HG02678 (cell line): ENCODE measurements at regions not wholly inside any gene's neighbourhood (a gene's known extent, or its start where the extent isn't known, plus 50 kb on each side); places are given as distances from the start of the nearest gene placed in this dataset.
"Not testable (repeated sequence)": the region's sequence is repeated elsewhere in the genome, so short reads cannot be mapped to it uniquely, and the experiment has no call there.

ENCODE experiments used
- ATAC-seq: cut with Tn5 transposase; IDR thresholded peaks from one replicate; pipeline ENCODE4 v1.9.1; 2021; ENCODE audit warnings: mild to moderate bottlenecking, moderate library complexity; ENCODE audit not compliant: unreplicated experiment

DNA sequence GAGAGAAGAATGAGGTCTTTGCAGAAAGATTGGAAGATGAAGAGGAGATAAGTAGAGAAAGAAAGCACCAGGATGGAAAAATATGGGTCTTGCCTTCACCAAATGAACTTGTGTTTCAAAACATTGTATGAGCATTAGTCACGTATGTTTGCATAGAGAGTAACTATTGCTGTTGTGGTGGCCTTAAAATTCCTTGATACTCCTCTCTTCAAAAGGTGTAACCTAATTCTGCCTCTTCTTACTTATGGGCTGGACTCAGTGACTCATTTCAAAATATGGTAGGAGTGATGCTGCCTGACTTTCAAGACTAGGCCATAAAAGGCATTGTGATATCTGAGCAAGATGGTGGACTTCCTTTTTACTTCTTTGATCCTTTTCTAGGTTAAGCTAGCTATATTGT is 228.7 kb upstream of the ZNF385D start:
- no peak for ATAC-seq

GRCh38 chr3:21989341-21990042 is 238.5 kb upstream of the ZNF385D start:
- ATAC-seq = no peak

DNA sequence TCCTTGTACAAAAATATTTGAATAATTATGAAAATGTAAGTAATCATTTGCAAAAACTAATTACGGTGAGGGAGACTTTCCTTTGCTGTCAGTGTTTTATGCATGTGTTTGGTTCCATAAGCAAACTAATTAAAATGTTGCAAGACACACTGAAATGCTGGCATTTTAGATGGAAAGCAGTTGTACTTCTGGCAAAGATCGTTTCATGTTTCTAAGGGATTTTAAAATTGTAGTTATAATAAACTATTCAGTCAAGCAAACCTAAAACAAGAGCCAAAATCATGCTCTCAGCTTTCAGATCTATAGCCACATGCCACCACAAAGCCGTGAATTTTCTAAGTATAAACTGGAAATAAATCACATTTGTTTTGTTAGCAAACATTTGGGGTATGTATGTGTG is 240.1 kb upstream of the ZNF385D start:
- ATAC-seq = no peak

GRCh38 chr3:21995079-21995607 is 244.1 kb upstream of the ZNF385D start:
- ATAC-seq = no peak

DNA sequence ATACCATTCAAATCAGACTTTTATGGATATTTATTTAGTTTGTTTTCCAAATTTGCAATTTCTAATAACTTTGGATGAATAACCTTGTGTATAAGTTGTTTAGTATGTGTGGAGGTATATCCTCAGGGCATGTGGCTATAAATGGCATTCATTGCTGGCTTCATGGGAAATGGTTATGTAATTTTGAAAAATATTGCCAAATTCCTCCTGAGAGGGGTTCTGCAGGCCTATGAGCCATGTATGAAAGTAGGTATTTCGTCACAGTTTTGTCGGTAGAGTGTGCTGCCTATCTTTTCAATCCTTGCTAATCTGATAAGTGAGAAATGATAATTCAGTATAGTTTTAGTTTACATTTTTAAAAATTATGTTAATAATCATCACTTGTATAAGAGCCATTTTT is 256.4 kb upstream of the ZNF385D start:
- no peak for ATAC-seq

- ATAC-seq = no peak
These were observed 260.0 kb upstream of the ZNF385D start for GRCh38 chr3:22010997-22011396.

- no peak for ATAC-seq
These were observed 261.5 kb upstream of the ZNF385D start for GRCh38 chr3:22012471-22012870.

- ATAC-seq = no peak
These were observed 262.6 kb upstream of the ZNF385D start for GRCh38 chr3:22013641-22014040.

DNA sequence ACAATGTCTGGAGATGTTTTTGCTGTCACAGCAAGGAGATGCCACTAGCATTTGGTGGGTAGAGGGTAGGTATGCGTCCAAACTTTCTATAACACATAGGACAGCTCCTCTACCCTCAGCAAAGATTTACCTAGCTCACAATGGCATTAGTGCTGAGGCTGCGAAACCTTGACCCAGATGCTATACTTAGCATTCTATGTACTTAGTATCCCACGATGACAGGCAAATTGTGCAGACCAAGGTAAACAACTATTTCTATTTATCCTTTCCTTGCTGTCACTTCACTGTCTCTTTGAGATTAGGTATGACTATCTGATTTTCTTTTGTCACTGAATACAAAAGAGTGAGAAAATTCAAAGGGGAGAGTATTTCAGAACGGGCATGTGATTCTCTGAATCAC is 265.2 kb upstream of the ZNF385D start:
- ATAC-seq = no peak

- ATAC-seq = not testable (repeated sequence)
These were observed 273.6 kb upstream of the ZNF385D start for GRCh38 chr3:22024638-22025037.

DNA sequence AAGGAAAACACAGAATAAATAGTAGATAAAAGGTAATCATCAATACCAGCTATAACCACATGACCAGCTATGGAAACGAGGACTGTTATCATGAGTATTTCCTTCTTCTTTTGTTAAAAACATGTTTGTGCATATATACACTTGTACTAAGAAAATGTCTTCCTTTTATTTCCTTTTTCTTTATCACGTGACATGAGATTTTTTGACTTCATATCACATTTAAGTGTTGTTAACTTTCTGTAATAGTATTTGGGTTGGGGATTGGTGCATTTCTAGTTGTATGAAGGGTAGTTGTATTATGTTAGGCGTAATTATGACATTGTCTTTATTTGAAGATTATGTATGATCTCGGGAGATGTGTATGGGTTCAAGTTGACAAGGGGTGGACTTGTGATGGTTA is 278.5 kb upstream of the ZNF385D start:
- no peak for ATAC-seq

DNA sequence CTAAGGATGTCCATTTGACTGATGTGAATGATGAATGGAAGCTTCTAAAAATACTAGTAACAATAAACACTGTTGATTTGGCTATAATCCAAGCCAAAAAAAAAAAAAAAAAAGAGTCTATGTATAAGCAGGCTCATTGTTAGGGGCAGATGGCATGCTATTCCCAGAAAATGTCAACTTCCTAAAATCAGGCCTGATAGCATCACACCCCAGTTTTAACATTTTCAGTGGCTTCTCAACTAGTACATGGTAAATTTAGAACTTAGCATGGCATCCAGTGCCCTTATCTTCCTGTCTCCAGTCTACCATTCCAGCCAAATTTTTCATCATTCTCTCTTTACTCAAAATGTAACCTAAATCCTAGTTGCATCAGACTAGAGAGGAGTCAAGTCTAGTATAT is 288.2 kb upstream of the ZNF385D start:
- ATAC-seq = no peak

GRCh38 chr3:22040150-22040549 is 289.1 kb upstream of the ZNF385D start:
- no peak for ATAC-seq

DNA sequence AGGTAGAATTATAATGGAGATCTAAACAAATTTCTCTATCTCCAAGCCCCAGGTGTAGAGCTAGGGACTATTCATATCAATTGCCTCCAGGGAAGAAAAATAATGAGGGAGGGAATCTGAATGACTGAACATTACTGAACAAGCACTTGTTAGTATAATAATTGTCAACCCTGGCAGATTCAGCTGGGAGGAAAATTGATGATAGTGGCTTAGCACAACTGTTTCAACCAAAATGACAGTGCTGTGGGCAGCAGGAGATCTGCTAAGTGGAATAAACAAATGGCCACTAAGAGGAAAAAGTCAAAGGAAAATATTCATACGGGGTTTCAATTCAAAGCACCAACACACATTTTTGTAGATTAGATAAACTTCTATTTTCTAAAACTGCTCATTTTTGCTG is 294.9 kb upstream of the ZNF385D start:
- ATAC-seq = no peak

DNA sequence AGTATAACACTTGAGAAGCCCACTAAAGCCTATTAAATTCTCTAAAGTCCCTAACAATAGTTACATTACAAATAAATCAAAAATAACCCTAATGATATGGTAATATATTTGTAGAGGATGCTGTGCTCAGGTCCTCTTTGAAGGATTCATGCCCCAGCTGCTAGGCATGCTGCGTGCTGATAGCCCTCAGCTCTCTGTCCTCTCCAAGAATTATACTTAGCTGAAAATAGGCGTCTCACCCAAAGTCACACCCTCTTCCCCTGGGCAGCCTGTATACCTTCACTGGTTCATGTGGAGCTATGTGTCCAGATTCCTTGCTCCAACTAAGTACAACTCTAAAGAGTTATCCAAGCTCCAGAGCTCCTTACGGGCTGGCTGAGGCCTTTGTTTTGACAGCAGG is 312.5 kb upstream of the ZNF385D start:
- no peak for ATAC-seq

DNA sequence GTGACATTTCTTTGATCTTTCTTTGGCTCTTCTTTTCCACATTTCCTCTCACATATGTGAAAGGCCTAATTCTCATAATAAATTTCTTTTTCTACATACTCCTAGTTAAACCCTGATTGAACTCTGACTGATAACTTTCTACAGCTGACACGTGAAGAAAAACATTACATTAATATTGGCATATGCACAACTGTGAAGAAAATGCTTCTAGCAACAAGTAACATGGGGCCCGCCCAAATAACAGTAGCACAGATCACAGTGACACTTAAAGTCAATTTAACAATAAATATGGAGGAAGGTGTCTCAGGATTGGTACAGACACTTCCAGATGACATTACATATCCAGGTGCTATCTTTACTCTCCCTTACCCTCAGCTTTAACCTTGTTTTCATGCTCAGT is 317.6 kb upstream of the ZNF385D start:
- ATAC-seq = no peak

DNA sequence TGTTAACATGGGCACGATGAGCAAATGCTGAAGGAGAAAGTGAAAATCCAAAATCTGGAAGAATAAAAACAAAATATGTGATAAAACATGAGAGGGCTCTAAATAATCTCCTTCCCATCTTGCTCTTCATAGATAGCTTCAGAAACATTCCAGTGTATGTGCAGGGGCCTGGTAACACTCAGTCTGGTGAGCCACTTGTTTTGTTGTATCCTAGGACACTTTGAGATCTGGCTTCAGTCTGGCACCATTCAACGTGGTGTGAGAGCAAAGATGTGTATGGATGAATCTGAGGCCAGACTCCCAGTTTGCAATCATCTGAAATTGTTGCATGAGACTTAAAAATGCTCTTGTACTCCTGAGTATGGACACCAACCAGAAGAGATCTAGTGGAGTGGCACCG is 337.2 kb upstream of the ZNF385D start:
- ATAC-seq = no peak

GRCh38 chr3:22089284-22089683 is 338.3 kb upstream of the ZNF385D start:
- ATAC-seq = peak; percentile 92

GRCh38 chr3:22091329-22091728 is 340.3 kb upstream of the ZNF385D start:
- no peak for ATAC-seq

GRCh38 chr3:22098021-22098420 is 347.0 kb upstream of the ZNF385D start:
- no peak for ATAC-seq

DNA sequence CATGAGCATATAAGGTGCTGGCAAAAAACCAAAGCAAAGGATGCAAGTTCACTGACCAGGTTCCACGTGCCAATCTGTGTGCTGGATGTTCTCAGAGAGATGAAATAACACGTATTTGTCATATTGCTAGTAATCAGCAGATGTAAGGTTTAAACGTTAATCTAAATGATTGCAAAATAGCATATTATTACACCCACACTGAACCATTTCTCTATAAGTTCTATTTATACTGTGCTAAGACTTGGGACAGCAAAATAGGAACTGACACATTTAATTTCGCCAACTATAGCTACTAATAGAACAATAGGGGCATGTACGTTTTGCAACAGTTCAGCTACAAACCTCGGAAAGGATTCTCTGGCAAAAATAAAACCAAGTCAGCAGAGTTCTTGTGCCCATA is 350.3 kb upstream of the ZNF385D start:
- ATAC-seq = no peak

DNA sequence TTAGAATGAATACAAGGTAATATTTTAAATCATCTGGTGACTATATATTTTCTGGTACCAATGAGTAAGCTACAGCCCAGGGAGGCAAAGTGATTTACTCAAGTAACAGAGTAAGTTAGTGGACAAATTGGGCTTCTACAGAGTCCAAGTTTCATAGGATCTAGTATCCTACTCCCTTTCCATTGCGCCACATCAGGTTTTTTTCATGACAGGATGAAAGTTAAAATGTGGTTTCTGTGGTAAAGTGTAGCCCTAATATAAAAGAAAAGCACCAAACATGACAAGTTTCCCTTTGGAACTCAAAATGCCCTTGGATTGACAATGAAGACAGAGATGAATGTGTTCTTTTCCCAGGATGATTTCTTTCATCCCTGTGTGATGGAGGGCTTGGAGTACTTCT is 350.8 kb upstream of the ZNF385D start:
- ATAC-seq = no peak

- ATAC-seq = no peak
These were observed 352.4 kb upstream of the ZNF385D start for GRCh38 chr3:22103423-22103822.
